OCI-LY7 (cell line): ENCODE measurements at regions not wholly inside any gene's neighbourhood (a gene's known extent, or its start where the extent isn't known, plus 50 kb on each side); places are given as distances from the start of the nearest gene placed in this dataset.

Experiments
- EZH2phosphoT487 ChIP-seq: fragments of 200-600 bp; sonication (generic); IDR thresholded peaks from 2 replicates; pipeline ENCODE4 v1.6.1; 2018; ENCODE audit warnings: low read depth, borderline replicate concordance, mild to moderate bottlenecking, mixed run types, antibody characterized with exemption, low read length, moderate library complexity, mixed read lengths
- TF ChIP-seq, protein P1 (sequence below): fragments of 200-600 bp; sonication (generic); conservative IDR thresholded peaks from 2 replicates; pipeline ENCODE4 v1.5.1; 2014; ENCODE audit warnings: mild to moderate bottlenecking, antibody characterized with exemption, low read length, moderate library complexity, mixed read lengths

DNA sequence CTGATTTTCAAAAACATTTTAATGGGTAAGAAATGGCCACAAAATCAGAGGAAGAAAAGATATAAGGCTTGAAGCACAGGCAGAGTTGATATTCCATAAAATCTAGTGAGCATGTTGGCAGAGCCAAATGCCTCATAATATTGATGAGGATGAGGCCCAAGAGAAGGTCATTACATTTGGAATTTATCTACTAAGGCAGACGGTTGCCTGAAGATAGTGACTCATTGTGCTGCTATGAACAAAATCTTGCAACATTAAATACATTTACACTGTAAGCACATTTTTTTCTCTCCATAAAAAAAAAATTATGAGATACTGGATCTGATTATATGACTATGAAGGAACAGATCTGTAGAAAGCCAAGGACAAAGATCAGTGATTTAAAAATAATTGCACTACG is 881.4 kb upstream of the CHORDC1 start:
- TF ChIP-seq, protein P1, sequence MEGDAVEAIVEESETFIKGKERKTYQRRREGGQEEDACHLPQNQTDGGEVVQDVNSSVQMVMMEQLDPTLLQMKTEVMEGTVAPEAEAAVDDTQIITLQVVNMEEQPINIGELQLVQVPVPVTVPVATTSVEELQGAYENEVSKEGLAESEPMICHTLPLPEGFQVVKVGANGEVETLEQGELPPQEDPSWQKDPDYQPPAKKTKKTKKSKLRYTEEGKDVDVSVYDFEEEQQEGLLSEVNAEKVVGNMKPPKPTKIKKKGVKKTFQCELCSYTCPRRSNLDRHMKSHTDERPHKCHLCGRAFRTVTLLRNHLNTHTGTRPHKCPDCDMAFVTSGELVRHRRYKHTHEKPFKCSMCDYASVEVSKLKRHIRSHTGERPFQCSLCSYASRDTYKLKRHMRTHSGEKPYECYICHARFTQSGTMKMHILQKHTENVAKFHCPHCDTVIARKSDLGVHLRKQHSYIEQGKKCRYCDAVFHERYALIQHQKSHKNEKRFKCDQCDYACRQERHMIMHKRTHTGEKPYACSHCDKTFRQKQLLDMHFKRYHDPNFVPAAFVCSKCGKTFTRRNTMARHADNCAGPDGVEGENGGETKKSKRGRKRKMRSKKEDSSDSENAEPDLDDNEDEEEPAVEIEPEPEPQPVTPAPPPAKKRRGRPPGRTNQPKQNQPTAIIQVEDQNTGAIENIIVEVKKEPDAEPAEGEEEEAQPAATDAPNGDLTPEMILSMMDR = no peak
- no peak for TF ChIP-seq EZH2phosphoT487
